ENCODE measurements at regions not wholly inside any gene's neighbourhood (a gene's known extent, or its start where the extent isn't known, plus 50 kb on each side); places are given as distances from the start of the nearest gene placed in this dataset.

DNA sequence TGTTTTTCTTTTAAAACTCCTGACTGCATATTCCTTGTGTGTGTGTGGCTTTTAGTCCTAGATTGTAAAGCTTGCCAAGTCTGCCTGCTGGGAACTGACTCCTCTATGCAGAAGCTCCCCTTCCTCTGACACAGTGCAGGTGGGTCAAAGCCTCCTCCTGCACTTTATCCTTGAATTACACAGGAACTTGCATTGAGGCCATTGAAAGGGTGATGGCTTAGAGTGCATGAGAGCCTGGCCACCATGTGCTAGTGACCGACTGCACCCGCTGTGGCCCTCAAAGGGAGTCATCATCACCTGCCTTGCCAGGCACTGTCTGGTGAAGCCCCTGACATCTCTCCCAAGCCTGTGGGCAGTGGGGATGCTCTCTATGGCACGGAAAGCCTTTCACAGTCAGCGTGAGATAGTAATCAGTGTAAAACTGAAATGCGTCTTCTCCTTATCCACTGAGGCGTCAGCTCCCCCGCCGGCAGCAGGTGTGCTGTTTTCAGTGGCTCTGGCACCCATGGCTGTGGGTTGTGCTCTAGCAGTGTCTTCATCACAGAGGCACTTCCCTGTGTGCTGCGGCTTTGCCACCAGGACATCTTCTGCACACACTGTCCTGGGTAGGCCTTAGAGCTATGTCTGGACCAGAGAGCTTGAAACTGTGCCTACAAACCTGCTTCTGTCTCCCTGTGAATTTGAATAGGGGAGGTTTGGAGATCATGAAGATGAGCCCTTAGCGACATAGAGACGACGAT is 87.9 kb downstream of the THBS2 start:
- DNase-seq: no peak

DNA sequence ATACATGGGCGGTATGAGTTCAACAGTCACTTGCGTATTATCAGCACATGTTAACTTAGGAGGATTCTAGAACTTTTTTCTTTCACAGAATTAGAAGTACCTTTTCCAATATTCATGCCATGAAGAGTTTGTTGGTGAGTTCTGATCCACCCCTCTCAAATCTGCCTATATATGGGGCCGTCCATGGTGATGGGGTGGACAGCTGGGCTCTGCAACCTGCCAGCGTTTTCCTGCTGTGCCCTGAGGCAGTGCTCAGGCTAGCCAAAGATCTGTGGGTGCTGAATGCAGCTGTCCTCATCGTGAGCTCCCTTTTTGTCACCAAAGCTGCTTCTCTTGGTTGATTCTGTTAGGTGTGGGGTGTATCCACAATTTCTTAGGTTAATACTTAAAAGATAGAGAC is 88.7 kb downstream of the THBS2 start:
- no peak for DNase-seq

DNA sequence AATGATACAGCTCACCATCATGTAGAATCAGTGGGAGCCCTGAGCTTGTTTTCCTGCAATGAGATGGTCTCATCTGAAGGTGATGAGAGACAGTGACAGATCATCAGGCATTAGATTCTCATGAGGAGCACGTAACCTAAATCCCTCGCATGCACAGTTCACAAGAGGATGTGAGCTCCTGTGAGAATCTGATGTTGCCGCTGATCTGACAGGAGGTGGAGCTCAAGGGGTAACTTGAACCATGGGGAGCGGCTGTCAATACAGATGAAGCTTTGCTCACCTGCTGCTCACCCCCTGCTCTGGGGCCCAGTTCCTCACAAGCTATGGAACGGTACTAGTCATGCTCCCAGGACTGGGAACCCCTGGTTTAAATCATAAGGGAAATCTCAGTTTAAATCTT is 89.2 kb downstream of the THBS2 start:
- DNase-seq: no peak

DNA sequence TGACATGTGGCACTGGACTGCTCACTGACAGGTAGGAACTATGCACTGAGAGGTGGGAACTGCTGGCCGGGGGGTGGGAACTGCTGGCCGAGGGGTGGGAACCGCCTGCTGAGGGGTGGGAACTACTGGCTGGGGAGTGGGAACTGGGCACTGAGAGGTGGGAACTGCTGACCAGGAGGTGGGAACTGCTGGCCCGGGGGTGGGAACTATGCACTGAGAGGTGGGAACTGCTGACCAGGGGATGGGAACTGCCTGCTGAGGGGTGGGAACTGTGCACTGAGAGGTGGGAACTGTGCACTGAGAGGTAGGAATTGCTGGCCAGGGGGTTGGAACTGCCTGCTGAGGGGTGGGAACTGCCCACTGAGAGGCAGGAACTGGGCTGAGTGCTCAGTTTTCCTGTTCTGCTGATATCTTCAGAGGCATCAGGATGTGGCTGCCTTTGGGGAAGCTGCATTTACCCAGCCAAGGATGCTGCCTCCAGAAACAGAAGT is 90.2 kb downstream of the THBS2 start:
- no peak for DNase-seq

DNA sequence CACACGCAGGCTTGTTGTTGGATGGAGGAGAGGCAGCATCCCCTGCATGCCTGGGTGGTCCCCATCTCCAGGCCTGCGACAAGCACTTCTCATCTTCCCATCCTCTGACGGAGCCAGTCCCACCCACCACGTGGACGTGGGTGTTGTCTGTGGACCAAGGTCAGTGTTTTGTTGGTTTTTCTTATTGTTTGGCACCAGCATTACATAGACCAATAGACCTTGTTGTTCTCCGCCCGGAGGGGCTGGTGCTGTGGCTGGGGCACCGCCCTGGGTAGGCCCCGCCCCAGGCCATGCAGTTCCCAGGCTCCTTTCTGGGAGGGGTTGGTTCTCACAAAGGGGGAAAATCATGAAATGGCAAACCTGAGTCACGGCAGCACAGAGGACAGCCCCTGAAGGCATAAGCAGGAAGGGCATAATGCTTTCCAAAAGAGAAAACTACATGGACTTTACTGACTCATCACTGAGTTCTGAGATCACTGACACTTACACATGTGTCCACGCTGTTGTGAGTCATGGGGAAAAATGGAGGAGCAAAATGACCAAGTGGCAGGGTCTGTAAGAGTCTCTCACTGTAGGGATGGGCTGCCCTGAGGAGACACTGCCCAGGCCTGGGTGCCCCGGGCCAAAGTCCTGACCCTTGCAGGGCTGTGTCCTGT is 90.8 kb downstream of the THBS2 start:
- peak in 1 of 2 donors; percentile 17 for DNase-seq

DNA sequence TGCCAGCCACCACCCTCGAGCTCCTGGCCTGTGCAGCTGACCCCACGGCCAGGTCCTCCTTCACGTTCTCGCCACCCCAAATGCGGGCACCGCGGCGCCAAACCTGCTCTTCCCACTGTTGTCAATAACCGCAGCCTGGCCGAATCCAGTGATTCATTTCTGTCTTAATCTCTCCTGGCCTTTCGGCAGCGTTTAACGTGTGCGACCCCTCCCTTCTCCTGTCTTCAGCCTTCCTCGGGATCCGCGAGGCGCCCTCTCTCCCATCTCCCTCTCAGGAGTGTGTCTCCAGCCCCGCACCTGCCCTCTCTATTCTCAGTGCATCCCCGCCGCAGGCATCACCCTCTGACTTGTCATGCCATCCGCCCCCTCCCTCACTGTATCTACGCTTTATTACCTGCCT is 91.4 kb downstream of the THBS2 start:
- no peak for DNase-seq

DNA sequence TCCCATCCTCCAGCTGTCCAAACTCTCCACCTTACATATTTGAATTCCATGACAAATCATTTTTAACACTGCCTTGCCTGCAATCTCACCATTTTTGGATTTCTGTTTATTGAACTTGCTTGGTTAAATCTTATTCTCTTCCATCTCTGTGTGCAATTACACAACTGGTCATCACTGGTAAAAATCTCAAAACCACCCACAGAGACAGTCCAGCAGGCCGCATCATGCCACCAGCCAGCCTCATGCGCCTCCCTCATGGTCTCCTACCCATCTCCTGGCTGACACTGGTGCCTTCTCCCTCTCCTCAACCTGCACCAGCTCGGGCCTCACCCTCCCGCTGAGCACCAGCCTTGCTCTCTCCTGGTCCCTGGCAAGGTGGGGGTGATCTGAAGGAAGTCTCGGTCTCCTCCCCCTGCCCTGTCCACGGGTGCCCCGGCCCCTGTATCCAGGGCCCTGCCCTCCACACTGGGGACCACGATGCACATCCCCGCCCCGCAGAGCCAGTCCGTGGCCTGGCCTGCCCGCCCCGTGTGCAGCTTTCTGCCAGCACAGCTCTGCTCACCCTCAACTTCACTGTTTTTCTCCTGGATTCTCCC is 92.0 kb downstream of the THBS2 start:
- no peak for DNase-seq

DNA sequence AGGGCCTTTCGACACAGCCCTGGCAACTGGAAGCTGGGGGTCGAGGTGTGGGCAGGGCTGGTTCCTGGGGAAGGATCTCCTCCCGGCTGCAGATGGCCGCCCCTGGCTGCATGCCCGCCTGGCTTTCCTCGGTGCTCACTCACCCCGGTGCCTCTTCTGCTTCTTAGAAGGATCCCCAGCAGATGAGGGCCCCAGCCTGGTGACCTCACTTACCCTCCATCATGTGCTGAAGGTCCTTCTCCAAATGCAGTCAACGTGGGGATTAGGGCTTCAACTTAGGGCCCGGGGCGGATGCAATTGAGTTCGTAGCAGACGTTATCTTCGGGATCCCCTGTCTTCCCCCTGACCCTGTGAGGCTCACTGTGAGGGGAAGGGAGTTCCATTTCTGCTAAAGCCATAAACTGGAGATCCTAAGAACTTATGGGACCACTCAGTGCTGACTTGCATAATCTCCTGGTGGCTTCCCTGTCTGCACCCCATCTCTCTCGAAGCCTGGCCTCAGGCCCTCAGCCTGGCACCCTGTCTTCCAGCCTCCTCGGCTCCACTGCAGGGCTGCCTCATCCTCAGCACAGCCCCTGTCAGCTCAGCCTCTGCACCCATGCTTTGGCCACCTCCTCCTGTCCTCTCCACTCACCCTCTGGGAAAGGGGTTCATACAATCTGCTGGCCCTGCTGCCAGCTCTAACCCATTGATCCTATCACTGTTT is 92.6 kb downstream of the THBS2 start:
- no peak for DNase-seq

DNA sequence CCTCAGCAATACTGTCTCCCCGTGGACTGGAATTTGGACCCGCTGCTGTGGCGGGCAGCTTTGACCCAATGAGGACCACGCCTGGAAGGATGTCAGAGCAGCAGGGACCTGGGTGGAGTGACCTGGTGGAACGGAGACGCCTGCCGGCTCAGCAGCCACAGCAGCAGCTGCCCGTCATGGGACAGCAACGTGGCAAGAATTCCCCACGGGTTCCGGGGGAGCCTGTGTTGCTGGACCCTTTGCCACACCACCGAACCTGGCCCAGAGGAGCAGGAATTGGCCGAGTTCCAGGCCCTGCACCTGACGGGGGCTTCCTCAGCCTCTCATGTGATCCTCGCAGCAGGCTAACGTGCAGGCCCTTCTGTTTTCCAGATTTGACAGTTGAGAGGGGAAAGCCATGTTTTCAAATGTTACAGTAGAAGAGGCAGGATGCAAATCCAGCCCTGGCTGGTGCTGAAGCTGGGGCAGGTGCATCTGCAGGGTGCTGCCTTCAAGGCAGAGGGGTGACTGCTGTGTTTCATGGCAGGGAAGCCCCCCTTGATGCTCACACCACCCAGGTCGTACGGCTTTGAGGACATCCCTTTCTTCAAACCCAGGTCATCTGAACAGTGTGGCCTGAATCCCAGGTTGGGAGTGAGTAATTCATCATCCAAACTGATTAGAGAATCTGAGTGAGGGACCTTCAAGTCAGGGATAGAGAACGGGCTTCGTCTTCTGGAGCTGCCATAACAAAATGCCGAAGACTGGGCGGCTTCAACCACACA is 93.4 kb downstream of the THBS2 start:
- DNase-seq: no peak

DNA sequence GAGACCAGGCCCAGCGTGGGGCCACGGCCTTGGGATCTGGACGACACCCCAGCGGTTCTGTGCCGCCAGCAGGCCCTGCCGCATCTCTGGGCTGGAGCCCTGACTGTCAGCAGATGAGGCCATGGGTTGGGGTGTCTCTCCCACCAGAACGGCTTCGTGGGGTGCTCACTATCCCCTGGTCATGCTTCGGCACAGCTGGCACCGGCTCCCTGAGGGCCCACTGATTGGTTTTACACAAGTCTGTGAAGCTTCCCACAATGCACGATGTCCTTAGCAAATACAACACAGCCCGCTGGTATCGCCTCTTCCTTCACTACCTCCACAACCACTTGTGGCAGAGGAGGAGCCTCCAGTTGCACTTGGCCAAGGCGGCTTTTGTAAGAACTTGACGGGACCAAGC is 94.3 kb downstream of the THBS2 start:
- DNase-seq: no peak

DNA sequence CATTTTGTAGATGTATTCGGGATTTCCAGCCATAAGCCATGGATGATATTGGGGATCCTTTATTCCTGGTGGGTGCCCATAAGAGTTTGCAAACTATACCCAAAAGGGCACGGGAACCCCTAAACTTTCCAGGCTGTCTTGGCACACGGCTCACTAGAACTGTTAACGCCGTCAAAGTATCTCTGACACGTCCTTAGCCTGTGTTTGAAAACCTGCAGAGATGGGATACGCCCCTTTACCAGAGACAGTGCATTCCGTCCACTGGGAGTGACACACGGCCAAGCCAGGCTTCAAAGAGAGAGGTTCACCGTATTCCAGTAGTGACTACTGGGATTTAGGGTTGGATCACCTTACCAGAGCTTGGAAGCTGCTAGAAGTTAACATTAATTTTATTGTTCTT is 95.0 kb downstream of the THBS2 start:
- no peak for DNase-seq

DNA sequence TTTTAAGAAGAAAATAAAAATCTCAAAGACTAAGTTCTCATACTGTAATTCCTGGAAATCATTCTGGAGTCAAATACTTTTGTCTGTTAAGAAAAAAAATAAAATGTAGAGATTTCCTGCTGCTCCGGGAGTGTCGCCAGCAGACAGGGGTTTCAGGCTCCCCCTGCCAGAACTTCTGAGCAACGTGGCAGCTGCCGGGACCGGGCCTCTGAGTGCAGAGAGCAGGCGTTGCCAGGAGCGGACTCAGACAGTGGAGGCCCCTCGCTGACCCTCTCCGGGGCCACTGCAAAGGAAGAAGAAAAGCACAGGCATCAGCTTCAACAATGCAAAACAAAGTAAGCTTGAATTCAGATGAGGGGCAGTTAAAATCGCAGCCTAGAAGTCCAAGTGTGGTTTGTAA is 95.5 kb downstream of the THBS2 start:
- no peak for DNase-seq

DNA sequence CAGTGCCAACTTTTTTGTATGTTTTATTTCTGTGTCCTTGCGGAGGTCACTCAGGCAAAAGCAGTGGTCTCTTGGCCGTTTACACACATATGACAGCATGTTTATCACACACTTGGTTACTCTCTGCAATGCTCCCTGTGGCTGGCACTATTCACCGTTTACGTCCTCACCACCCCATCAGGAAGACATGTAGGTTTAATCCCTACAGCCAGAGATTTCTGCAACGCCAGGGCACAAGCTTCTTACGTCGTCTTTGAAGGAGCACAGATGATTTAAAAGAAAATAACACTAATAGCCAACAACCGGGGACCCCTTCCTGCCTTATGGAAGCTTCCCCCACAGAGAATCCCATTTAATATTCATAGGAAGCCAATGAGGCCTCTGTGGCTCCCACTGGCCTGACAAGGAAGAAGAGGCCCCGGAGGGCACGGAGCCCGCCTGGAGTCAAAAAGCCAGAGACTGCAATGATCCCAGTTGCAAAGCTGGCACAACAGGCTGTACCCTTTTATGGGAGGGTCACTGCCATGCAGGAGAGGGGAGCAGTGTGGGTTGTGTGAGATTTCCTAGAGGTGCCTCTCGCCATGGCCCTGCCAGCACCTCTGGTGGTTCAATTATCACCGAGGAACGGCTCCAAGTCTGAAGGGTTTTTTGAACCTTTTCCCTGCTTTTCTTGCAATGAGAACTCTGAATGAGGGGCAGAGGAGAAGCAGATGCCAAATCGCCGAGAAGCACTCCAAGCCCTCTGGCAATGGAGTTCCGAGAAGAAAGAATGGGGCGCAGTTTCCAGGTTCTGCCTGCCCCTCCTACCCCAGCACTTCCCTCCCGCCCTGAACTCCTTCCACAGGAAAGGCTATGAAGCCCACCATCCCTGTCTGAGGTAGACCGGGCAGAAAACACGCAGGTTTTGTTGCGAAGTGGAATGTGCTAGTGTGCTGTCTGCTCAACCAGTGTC is 96.2 kb downstream of the THBS2 start:
- DNase-seq: no peak

DNA sequence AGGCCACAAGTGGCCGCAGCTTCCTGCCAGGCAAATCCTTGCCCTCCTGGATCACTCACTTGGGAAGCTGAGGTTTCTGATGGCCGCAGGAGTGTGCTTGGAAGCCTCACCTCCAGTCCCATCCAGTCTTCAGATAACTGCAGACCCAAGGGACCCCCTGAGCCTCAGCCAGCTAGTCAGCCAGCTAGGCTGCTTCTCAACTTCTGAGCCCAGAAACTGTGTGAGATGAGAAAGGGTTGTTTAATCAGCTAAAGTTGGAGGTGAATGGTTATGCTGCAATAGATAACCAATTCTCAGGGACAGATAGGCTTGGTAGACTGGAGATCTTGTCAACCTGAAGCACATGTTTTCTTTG is 96.9 kb downstream of the THBS2 start:
- no peak for DNase-seq

DNA sequence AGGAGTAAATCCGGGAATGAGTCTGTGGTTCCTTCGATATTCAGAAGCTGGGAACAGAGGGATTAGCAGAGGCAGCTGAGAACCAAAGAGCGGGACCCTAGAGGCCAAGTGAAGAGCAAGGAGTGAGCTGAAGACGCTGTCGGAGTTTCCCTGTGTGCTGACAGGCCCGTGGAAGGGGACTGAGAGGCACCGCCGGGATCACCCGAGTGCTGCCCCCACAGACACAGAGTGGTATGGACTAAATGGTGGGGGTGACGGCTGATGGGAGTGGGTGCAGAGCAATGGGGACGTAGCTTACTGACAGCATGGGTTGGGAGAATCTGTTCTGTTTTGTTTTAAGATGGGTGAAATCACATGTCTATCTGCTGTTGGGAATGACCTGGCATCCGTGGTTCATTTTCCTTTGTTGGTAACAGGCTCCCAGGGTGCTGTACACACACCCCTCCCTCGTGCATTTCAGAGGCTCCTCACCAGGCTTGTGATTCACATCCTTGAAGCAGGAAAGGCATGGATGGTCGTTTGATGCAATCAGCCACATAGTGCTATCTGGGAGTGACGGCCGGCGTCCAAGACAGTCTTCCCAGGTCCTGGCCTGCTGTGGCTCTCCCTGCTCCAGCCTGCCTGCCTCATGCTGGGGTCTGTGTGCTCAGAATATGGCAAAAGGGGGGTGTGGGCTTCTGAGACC is 97.4 kb downstream of the THBS2 start:
- no peak for DNase-seq

DNA sequence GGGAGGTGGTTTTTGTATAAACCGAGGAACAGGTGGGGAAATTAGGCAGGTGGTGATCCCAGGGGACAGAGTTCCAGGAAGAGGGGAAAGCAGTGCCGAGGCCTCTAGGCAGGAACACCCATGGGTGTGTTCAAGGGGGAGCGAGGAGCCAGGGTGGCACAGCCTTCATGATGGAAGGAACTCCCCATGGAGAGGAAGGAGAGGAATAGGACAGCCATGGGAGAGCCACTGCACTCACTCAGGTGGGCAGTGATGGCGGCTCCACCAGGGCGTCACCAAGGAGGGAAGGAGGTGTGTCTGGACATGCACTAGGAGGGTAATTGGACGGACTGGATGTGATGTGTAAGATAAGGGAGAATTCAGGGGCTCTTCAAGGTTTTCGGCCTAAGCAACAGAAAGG is 98.2 kb downstream of the THBS2 start:
- no peak for DNase-seq

DNA sequence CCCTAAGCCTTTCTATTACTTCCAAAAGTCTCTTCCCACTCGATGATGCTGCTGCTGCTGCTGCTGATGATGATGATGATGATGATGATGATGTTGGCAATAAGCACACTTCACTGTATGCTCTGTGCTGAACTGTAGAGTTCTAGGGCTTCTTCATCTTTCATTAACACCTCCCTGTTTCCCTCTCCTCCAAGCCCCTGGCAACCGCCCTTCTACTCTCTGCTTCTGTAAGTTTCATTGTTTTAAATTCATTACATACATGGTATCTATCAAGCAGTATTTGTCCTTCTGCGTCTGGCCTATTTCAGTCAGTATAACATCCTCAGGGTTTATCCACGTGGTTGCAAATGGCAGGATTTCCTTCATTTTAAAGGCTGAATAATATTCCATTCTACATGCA is 100.2 kb downstream of the THBS2 start:
- DNase-seq: no peak

DNA sequence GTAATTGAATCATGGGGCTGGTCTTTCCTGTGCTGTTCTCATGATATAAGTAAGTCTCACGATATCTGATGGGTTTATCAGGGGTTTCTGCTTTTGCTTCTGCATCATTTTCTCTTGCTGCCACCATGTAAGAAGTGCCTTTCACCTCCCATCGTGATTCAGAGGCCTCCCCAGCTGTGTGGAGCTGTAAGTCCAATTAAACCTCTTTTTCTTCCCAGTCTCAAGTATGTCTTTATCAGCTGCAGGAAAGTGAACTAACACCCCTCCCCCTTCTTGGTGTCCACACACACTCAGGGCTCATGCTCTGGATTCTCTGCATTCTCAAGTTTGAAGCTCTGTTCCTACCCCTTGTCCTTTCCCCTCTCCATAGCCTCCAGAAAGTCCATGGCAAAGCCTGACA is 107.1 kb downstream of the THBS2 start:
- DNase-seq: no peak

DNA sequence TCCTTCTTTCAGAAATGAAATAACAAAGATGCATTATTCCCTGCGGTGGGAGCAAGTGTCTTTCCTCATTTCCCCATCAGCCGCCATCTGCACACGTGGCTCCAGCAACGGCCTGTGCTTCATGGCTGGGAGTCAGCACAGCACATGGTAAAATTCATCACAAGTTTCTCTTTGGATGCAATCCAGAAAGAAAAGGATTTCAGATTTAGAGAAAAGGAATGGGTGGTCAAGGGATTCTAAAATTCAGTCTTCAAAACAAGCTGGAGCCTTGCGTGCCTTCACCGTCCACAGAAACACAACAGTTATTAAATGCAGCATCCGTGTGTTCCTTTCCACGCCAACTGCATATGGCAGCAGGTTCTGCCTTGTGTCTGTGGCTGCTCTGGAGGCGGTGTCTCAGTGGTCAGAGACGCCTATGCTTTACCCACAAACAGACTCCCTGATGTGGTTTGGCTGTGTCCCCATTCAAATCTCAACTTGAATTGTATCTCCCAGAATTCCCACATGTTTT is 107.6 kb downstream of the THBS2 start:
- DNase-seq: no peak

DNA sequence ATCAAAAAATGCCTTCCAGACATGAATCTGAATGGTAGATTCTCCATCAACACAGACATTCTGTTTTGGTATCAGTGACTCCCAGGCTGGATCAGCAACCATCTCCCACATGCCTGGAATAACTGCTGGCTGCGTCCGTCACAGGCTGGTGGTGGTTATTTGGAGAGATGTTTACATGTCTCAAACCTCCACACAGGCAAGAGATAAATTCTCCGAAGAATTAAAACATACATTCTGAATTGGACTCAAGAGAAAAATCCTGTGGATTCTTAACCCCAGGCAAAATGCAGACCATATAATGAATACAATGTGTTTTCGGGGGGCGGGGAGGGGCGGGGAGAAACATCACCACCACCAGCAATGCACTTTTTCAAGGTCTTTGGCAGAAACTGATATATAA is 108.2 kb downstream of the THBS2 start:
- no peak for DNase-seq

DNA sequence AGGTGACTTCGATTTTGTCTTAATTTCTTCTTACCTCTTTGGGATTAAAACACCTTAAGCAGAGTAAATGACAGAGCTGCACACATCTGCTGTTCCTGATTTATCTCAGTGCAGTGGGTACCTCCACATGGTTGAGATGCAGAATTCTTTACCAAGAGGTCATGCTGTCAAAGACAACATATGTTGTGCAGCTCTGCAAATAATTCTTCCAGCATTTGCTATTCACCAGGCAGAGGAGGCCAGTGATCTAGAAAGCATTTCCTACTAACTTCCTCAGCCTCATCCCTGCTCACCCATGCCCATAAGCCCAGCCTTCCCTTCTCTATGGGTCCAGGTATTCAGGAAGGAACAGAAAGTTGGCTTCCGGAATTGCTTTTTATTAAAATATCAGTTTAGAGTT is 109.3 kb downstream of the THBS2 start:
- DNase-seq: no peak
